Lower lobe of right lung (tissue), 2 donors: ENCODE measurements at regions not wholly inside any gene's neighbourhood (a gene's known extent, or its start where the extent isn't known, plus 50 kb on each side); places are given as distances from the start of the nearest gene placed in this dataset.

ENCODE experiments used
- ATAC-seq, 2 donors: fragments of 200-7000 bp; cut with Tn5 transposase; one replicate each; pipeline ENCODE4 v1.9.1; 2020 to 2022; ENCODE audit warnings: mild to moderate bottlenecking in 2 of 2, moderate library complexity in 2 of 2
- DNase-seq: peaks from one replicate; pipeline ENCODE4 v3.0.0-alpha.2; 2020
- H3K27ac ChIP-seq: fragments of 200-600 bp; one replicate; pipeline ENCODE4 v1.8.0; 2022
- H3K27me3 ChIP-seq: fragments of 200-600 bp; one replicate; pipeline ENCODE4 v1.8.0; 2022; ENCODE audit warnings: low read depth
- H3K36me3 ChIP-seq: fragments of 200-600 bp; one replicate; pipeline ENCODE4 v1.8.0; 2022; ENCODE audit warnings: mild to moderate bottlenecking
- H3K4me1 ChIP-seq: fragments of 200-600 bp; one replicate; pipeline ENCODE4 v1.8.0; 2022
- H3K4me3 ChIP-seq: fragments of 200-600 bp; one replicate; pipeline ENCODE4 v1.8.0; 2022; ENCODE audit warnings: mild to moderate bottlenecking
- H3K9me3 ChIP-seq: fragments of 200-600 bp; one replicate; pipeline ENCODE4 v1.8.0; 2022
- CTCF ChIP-seq: fragments of 200-600 bp; IDR thresholded peaks from one replicate; pipeline ENCODE4 v1.8.0; 2022; ENCODE audit warnings: antibody characterized with exemption, mild to moderate bottlenecking
- intact Hi-C: fragments of 100-400 bp; cut with DNase I; formaldehyde crosslinking; loops from one replicate; pipeline ENCODE4 v1.11.0; 2022
- donor health status: DM: no; HTN: yes; CAD: no; lungs with severe emphysema.

GRCh38 chr20:50371878-50372769 lies 138.1 kb upstream of the PTPN1 start:
- no peak for TF ChIP-seq CTCF
- no peak for DNase-seq
- H3K27me3 ChIP-seq = no peaks in the 10 kb centered on the region
- H3K4me1 ChIP-seq = peaks cover 18% of the 10 kb centered on the region
- H3K36me3 ChIP-seq = no peaks in the 10 kb centered on the region
- ATAC-seq = no peak
- H3K4me3 ChIP-seq = no peak overlapping the region
- intact Hi-C loops = no loop called here
- H3K27ac ChIP-seq = no peak overlapping the region
- no peaks in the 10 kb centered on the region for H3K9me3 ChIP-seq

DNA sequence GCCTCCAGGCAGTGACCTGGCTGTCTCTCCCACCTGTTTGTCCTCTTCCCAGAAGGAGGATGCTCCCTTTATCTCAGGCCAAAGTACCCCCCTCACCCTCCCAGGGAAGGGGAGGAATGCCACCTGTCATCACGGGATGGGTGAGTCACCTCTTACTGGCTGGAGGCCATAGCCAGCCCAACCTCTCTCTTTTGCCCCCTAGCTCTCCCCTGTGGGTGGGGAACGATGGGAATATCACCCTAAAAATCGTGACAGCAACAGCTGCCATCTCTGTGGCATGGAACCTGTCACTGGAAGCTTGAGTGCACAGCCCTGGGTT lies 137.5 kb upstream of the PTPN1 start:
- no peak for DNase-seq
- H3K27ac ChIP-seq = no peak overlapping the region
- ATAC-seq = no peak
- H3K4me1 ChIP-seq = peaks cover 12% of the 10 kb centered on the region
- H3K4me3 ChIP-seq = no peak overlapping the region
- no peaks in the 10 kb centered on the region for H3K9me3 ChIP-seq
- no peak for TF ChIP-seq CTCF
- H3K27me3 ChIP-seq = no peaks in the 10 kb centered on the region
- intact Hi-C loops = no loop called here
- no peaks in the 10 kb centered on the region for H3K36me3 ChIP-seq

GRCh38 chr20:50373674-50374286 lies 136.4 kb upstream of the PTPN1 start:
- H3K4me3 ChIP-seq = no peak overlapping the region
- no peak for DNase-seq
- H3K4me1 ChIP-seq = peaks cover 16% of the 10 kb centered on the region
- no peaks in the 10 kb centered on the region for H3K9me3 ChIP-seq
- ATAC-seq = no peak
- TF ChIP-seq CTCF = no peak
- H3K36me3 ChIP-seq = no peaks in the 10 kb centered on the region
- no peak overlapping the region for H3K27ac ChIP-seq
- intact Hi-C loops = no loop called here
- H3K27me3 ChIP-seq = no peaks in the 10 kb centered on the region

DNA sequence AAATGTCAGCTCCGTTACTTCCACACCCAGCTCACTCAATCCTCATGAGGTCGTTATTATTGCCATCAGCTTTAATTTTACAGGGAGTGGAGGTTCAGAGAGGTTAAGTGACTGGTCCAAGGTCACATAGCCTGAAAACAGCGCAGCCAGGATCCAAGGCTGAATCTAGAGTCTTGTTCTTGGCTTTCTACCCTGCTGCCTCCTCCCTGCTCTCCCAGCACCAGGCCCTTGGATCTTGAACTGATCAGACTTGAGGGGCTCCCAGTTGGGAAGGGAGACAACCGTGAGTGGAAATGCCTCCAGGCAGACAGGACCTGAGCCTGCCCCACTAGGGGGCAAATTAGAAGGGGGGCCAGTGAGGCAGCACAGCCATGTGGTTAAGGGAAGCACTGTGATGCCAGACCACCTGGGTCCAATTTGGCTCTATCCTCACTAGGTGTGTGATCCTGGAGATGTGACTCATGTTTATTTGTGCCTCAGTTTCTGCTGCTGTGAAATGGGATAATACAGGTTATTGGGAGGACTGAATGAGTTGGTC lies 135.6 kb upstream of the PTPN1 start:
- Histone ChIP-seq H3K27ac (no peak overlapping the region), H3K27me3 (no peaks in the 10 kb centered on the region), H3K4me3 (no peak overlapping the region), H3K4me1 (peaks cover 15% of the 10 kb centered on the region), H3K9me3 (no peaks in the 10 kb centered on the region), H3K36me3 (no peaks in the 10 kb centered on the region)
- ATAC-seq (no peak), DNase-seq (no peak)
- no peak for TF ChIP-seq CTCF
- intact Hi-C loops = no loop called here

- Histone ChIP-seq H3K36me3 (no peaks in the 10 kb centered on the region), H3K27ac (no peak overlapping the region), H3K4me3 (no peak overlapping the region), H3K9me3 (no peaks in the 10 kb centered on the region), H3K4me1 (peaks cover 30% of the 10 kb centered on the region), H3K27me3 (no peaks in the 10 kb centered on the region)
- intact Hi-C loops = no loop called here
- no peak for DNase-seq
- no peak for TF ChIP-seq CTCF
- no peak for ATAC-seq
Measured at GRCh38 chr20:50376179-50376887, 133.8 kb upstream of the PTPN1 start.
